ENCODE measurements at regions not wholly inside any gene's neighbourhood (a gene's known extent, or its start where the extent isn't known, plus 50 kb on each side); places are given as distances from the start of the nearest gene placed in this dataset.

DNA sequence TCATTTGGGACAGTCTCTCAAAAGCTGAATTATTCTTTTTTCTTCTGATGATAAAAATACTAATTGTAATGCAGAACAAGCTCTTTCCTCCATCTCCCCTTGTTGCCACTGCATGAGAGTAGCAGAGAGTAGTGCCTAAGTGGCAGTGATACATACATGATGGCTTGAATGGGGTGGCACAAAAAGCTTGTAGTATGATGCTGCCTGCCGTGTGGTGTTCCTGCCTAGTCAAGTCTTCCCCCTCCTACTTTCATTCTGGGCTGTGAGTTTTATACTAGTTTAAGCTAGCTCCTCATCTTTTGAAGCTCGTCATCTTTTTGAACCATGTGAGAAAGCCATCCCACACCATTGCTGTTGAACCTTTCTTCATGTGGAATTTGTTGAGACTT, 230.5 kb downstream of the NFKBIZ start:
- Histone ChIP-seq H3K4me2 (no peak overlapping the region), H3K4me3 (IDR thresholded peaks at IDR 0.05; ENCODE audit: insufficient read depth, low read depth, low read length) (no peak overlapping the region), H3K79me2 (ENCODE audit: insufficient read depth, low read depth) (no peaks in the 10 kb centered on the region), H3K36me3 (ENCODE audit: insufficient read depth) (no peaks in the 10 kb centered on the region), H3K4me1 (ENCODE audit: low read depth, poor library complexity, severe bottlenecking) (no peaks in the 10 kb centered on the region), H4K20me1 (ENCODE audit: insufficient read depth) (no peaks in the 10 kb centered on the region), H3K27me3 (ENCODE audit: insufficient read depth, low read depth) (no peaks in the 10 kb centered on the region), H3K27ac (no peak overlapping the region), H2AFZ (ENCODE audit: low read depth) (no peak overlapping the region), H3K9ac (no peak overlapping the region)
- TF ChIP-seq CTCF (conservative IDR thresholded peaks at IDR 0.05; ENCODE audit: low read depth, low read length), result no peak

DNA sequence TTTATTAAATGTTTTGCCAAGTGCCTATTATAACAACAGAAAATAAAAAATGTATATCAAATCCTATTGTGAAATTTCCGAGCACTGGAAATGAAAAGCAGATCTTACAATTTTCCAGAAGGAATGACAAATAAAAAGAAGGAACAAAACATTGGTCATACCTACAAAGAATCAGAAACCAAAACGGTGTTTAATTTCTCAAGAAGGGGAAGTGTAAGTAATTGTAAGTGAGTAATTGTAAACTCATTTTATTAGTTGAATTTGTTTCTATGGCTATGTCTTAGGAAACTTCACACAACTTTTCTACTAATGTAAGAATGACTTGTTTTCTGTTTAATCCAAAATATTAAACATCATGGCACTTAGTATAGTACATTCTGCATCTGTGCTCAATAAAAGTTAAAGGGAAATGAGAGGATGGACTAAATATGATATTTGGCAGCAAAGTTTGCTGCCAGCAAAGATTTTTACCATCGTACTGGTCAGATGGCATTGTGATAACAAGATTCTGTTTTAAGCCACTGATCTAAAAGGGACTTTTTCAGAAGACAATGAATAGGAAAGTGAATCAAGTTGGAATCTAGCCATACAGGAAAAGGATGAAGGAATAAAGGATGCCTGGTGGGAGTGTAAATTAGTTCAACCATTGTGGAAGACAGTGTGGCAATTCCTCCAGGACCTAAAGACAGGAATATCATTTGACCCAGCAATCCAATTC, 232.4 kb downstream of the NFKBIZ start:
- no peaks in the 10 kb centered on the region for H4K20me1 ChIP-seq (ENCODE audit: insufficient read depth)
- no peak overlapping the region for H3K27ac ChIP-seq
- no peak overlapping the region for H3K4me2 ChIP-seq
- no peaks in the 10 kb centered on the region for H3K4me1 ChIP-seq (ENCODE audit: low read depth, poor library complexity, severe bottlenecking)
- H3K27me3 ChIP-seq (ENCODE audit: insufficient read depth, low read depth), result no peaks in the 10 kb centered on the region
- no peaks in the 10 kb centered on the region for H3K79me2 ChIP-seq (ENCODE audit: insufficient read depth, low read depth)
- no peak overlapping the region for H3K4me3 ChIP-seq (IDR thresholded peaks at IDR 0.05; ENCODE audit: insufficient read depth, low read depth, low read length)
- no peak overlapping the region for H2AFZ ChIP-seq (ENCODE audit: low read depth)
- H3K9ac ChIP-seq, result no peak overlapping the region
- no peak for TF ChIP-seq CTCF (conservative IDR thresholded peaks at IDR 0.05; ENCODE audit: low read depth, low read length)
- H3K36me3 ChIP-seq (ENCODE audit: insufficient read depth), result no peaks in the 10 kb centered on the region

DNA sequence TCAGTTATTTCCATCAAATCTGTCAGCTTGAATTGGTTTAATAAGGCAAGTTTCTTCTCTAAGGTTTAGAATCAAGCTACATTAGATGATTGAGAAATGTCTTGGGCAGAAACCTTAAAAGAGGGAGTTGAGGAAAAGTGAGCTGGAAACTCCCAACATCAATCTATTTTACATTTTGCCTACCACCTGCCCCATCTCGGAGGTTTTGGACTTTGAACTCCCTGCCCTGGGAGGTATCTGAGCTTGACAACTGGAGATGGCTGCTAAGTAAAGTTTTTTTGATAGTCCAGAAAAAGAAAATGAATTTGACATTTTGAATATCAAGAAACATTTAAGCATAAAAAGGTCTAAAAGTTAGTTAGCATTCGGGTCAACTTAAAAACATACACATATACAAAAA, 234.2 kb downstream of the NFKBIZ start:
- Histone ChIP-seq H3K27me3 (ENCODE audit: insufficient read depth, low read depth) (no peaks in the 10 kb centered on the region), H3K27ac (no peak overlapping the region), H2AFZ (ENCODE audit: low read depth) (no peak overlapping the region), H3K36me3 (ENCODE audit: insufficient read depth) (no peaks in the 10 kb centered on the region), H3K4me2 (no peak overlapping the region), H3K9ac (no peak overlapping the region), H3K79me2 (ENCODE audit: insufficient read depth, low read depth) (no peaks in the 10 kb centered on the region), H3K4me3 (IDR thresholded peaks at IDR 0.05; ENCODE audit: insufficient read depth, low read depth, low read length) (no peak overlapping the region), H4K20me1 (ENCODE audit: insufficient read depth) (no peaks in the 10 kb centered on the region), H3K4me1 (ENCODE audit: low read depth, poor library complexity, severe bottlenecking) (no peaks in the 10 kb centered on the region)
- no peak for TF ChIP-seq CTCF (conservative IDR thresholded peaks at IDR 0.05; ENCODE audit: low read depth, low read length)

DNA sequence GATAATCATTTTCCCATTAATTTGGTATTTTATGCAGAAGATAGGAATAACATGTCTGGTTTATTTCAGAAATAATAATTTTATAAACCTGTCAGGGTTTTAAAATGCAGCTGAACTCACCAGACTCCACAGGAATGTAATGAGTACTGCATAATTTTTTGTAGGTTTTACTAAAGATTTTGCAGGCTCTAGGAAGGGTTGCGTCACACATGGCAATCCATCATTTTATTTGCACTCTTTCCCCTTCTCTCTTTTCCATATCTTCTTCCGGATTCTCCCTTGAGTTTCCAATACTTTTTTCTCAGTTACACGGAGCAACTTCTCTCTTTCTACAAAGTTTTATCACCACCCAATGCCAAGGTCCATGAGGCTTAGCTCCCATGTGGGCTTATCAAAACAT, 234.7 kb downstream of the NFKBIZ start:
- Histone ChIP-seq H4K20me1 (ENCODE audit: insufficient read depth) (no peaks in the 10 kb centered on the region), H3K36me3 (ENCODE audit: insufficient read depth) (no peaks in the 10 kb centered on the region), H2AFZ (ENCODE audit: low read depth) (no peak overlapping the region), H3K4me2 (no peak overlapping the region), H3K9ac (no peak overlapping the region), H3K4me1 (ENCODE audit: low read depth, poor library complexity, severe bottlenecking) (no peaks in the 10 kb centered on the region), H3K27ac (no peak overlapping the region), H3K4me3 (IDR thresholded peaks at IDR 0.05; ENCODE audit: insufficient read depth, low read depth, low read length) (no peak overlapping the region), H3K27me3 (ENCODE audit: insufficient read depth, low read depth) (no peaks in the 10 kb centered on the region), H3K79me2 (ENCODE audit: insufficient read depth, low read depth) (no peaks in the 10 kb centered on the region)
- TF ChIP-seq CTCF (conservative IDR thresholded peaks at IDR 0.05; ENCODE audit: low read depth, low read length), result no peak
